HG03280 (cell line): ENCODE measurements at regions not wholly inside any gene's neighbourhood (a gene's known extent, or its start where the extent isn't known, plus 50 kb on each side); places are given as distances from the start of the nearest gene placed in this dataset.
"Not testable (repeated sequence)": the region's sequence is repeated elsewhere in the genome, so short reads cannot be mapped to it uniquely, and the experiment has no call there.

ENCODE experiments used
- ATAC-seq: cut with Tn5 transposase; IDR thresholded peaks from one replicate; pipeline ENCODE4 v1.9.1; 2021; ENCODE audit warnings: mild to moderate bottlenecking, moderate library complexity; ENCODE audit not compliant: unreplicated experiment

DNA sequence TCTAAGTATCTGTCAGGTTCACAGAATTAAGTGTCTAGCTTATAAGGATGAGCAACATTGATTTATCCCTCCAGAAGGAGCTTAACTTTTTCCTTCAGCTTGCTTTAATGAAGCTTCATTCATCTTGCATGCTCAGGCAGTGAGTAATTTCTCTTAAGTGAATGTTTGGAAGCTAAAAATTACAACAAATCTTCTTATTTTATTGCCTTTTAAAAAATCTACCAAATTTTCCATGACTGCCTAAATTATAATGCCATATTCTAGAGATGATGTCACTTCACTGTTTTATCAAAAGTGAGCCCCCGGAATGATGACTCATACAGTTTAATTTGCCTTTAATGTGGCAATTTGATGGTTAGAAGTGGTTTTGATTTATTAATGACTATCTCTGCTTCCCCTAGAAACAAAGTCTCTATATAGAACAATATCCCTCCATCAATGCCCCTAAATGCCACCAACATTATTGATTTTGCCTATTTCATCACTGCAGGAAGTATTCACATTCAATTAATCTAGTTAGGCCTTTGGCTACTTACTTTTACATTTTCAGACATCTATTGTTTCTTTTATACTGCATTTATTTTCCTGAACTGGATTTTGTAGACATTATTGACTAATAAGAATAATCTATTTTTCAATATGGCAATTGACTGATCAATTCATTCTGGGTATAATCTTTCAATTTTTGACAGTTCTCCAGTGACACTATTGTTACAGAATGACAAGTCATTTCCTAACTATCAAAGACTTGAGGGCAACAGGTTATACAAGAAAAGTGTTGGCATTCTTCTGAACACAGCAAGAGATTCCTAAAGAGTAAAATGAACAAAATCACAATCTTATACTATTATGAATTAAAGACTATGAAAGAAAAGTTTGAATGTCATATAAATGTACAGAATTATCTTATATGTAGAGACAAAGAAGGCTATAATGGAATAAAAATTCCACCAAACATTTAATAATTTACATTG is 139.3 kb upstream of the ODAD2 start:
- no peak for ATAC-seq

DNA sequence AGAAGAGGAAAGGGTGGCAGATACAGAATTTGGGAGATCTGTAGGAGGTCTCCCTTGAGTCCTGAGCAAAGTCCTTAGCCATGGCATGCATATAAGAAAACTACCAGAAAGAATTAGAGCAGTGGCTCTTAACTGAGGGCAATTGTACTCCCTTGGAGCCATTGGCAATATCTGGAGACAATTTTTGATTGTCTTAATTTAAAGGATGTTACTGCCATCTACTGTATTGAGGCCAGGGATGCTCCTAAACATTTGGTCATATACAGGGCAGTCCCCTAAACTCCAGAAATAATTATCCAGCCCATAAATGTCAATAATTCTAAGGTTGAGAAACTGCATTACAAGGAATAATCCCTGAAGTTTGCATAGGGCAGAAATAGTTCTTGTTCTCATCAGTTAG is 136.4 kb upstream of the ODAD2 start:
- no peak for ATAC-seq

- ATAC-seq = no peak
Observed at GRCh38 chr10:28130267-28130666, 131.4 kb upstream of the ODAD2 start.

- ATAC-seq = no peak
Observed at GRCh38 chr10:28127881-28128280, 129.0 kb upstream of the ODAD2 start.

DNA sequence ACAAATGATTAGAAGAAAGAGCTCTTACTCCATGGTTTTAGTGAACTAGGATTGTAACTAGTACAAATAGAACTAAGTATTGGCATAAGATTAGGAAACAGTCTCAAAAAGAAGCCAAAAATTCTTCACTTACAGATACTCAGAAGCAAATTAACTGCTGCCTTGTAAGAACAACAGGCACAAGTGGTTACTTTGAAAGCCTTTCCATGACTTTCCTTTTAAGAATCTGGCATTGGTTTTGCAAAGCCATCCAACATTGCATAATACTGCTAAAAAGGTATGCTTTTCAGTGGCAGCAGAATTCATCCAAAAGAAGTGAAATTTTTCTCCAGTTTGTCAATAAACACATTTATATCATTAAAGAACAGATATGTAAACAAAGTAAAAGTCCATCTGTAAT is 126.8 kb upstream of the ODAD2 start:
- ATAC-seq = no peak

- ATAC-seq = no peak
Observed at GRCh38 chr10:28120795-28121194, 121.9 kb upstream of the ODAD2 start.

- no peak for ATAC-seq
Observed at GRCh38 chr10:28120043-28120749, 121.3 kb upstream of the ODAD2 start.

- ATAC-seq = no peak
Observed at GRCh38 chr10:28118985-28119628, 120.2 kb upstream of the ODAD2 start.

GRCh38 chr10:28113202-28113601 is 114.3 kb upstream of the ODAD2 start:
- ATAC-seq = no peak

DNA sequence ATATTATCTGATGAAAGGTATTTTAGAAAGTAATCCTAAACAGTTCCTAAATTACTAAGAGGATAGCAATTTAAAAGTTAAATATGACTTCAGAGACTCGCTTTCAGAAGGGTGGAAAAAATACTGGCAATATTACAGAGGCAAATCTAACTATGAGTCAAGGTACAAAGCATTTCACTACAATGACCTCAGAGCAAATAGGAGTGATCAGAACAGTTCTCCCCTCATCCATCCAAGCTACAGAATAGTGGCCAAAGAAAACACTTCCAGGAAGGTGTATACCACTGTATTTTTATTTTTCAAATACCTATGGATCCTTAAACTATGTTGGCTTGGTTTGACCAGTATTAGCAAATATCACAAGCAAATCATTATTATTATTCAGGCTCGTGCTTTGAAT is 112.8 kb upstream of the ODAD2 start:
- ATAC-seq = no peak

DNA sequence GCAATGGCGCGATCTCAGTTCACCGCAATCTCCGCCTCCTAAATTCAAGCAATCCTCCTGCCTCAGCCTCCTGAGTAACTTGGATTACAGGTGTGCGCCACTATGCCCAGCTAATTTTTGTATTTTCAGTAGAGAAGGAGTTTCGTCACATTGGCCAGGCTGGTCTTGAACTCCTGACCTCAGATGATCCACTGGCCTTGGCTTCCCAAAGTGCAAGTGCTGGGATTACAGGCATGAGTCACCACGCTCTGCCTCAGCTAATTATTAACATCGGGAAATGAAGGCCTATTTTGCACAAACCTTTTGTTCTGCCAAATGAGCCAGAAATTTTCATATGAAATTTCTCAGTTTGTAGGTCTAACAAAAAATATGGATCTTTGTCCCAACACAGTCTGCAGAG is 106.7 kb upstream of the ODAD2 start:
- no peak for ATAC-seq

- ATAC-seq = no peak
Observed at GRCh38 chr10:28097633-28098032, 98.8 kb upstream of the ODAD2 start.

- no peak for ATAC-seq
Observed at GRCh38 chr10:28095791-28096378, 97.0 kb upstream of the ODAD2 start.

DNA sequence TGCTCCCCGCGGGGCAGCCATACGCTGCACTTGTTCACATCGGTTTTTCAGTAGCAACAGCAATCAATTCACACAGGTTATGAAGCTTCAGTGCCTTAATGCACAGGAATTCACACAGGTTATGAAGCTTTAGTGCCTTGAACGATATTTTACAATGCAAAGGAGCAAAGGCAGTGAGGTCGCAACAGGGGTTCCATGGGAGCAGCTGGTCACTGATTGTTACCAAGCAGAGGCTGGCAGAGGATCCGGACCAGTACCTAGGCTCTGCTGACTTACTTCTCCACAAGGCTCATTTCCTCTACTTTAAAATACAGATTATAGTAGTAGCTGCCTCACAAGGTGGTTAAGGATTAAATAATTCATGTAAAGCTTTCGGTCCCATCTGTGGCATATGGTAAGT is 95.2 kb upstream of the ODAD2 start:
- ATAC-seq = no peak

DNA sequence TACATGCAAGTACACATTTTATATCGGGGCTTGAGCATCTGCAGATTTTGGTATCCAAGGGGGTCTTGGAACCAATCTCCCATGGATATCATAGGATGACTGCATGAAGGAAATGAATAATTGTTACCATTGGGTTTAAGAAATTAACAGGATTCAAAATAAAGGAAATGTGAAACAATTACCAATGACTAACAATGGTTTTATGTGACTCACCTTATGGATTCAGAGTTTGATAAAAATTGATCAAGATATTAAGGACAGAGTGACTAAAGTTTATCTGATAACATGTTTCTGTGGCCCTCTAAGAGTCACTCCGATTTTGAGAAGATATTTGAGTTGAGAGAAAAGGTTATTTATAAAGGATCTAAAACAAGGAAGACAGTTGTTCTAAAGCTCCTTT is 93.0 kb upstream of the ODAD2 start:
- no peak for ATAC-seq

DNA sequence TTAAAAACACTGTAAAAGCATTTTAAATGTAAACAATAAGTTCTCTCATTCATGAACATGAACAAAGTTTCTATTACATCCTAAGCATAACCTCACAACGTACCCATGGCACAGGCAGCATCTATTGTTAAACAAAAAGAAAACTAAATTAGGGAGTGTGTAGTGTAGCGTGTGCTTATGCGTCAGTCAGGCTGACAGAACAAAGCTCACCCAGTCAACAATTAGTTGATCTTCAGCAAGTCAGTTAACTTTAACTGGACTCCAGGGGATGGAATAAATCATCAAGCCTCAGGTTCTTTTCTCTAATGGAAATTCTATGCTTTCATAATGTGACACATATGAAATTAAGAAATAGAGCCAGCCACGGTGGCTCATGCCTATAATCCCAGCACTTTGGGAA is 91.6 kb upstream of the ODAD2 start:
- no peak for ATAC-seq

DNA sequence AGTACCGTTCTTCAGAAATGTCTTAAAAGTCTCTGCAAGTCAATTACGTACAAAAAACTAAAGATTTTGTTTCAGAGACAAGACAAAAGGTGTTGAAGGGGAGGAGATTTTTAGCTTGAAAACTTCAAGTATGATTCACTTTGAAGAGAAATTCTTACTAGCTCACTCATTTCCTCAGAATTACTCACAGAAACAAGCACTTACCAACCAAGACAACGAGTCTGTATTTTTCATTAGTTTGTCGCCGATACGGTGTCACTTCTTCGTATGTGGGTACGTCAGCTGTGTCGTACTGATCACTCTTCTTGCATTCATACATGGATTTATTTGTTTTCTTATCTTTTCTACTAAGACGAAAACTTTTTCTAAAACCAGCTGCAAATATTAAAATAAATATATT is 90.6 kb upstream of the ODAD2 start:
- no peak for ATAC-seq

DNA sequence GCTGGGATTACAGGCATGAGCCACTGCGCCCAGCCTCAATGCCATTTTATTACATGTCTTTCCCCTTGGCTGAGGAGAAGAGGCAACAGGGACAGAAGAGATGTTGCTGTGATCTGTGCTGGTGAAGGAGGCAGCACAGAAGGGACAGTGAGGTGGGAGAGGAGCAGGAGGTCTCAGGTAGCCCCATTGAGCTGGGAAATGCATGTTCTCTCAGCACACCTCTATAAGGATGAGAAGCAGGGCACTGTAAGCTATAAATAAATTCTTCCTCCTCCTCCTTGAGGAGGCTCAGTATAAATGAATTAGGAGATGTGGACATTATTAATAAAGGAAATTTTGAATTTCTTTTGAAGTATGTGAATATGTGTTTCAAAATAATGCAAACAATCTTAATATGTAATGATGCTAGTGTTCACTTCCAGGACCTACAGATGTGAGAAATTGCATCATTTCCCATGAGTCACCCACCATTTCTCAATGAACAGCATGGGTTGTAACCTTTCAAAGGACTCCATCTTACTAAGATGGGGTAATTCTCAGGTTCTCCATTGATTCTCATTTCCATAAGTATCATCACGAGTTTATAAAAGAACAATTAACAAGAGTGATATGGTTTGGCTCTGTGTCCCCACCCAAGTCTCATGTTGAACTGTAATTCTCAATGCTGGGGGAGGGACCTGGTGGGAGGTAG is 88.9 kb upstream of the ODAD2 start:
- no peak for ATAC-seq

DNA sequence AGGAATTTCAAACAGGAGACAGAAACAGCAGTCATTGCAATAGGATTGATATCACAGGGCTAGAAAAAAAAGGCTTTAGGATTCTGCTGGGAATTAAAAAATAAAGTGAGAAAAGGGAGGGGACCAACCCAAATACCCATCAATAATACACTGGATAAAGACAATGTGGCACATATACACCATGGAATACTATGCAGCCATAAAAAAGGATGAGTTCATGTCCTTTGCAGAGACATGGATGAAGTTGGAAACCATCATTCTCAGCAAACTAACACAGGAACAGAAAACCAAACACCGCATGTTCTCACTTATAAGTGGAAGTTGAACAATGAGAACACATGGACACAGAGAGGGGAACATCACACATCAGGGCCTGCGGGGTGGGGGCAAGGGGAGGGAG is 86.9 kb upstream of the ODAD2 start:
- ATAC-seq = not testable (repeated sequence)

- no peak for ATAC-seq
Observed at GRCh38 chr10:28082885-28083284, 84.0 kb upstream of the ODAD2 start.

DNA sequence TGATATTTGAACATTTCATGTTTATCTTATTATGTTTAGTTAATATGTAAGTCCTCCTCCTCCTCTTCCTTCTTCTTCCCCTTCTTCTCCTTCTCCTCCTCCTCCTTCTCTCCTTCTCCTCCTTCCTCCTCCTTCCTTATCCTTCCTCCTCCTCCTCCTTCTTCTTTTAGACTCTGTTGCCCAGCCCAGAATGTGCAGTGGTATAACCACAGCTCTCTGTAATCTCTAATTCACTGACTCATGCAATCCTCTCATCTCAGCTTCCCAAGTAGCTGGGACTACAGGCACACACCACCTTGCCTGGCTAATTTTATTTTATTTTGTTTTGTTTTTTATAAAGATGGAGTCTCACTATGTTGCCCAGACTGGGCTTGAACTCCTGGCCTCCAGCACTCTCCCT is 83.4 kb upstream of the ODAD2 start:
- no peak for ATAC-seq
